CD4-positive, alpha-beta T cell treated with Interleukin-15 for 1 hour (primary cell): ENCODE measurements at regions not wholly inside any gene's neighbourhood (a gene's known extent, or its start where the extent isn't known, plus 50 kb on each side); places are given as distances from the start of the nearest gene placed in this dataset.

Experiments used
- DNase-seq: peaks from one replicate; pipeline ENCODE4 v3.0.0-alpha.2; 2020

- DNase-seq: no peak
These were observed 537.6 kb downstream of the TBC1D22A start for GRCh38 chr22:47299863-47300697.

GRCh38 chr22:47299211-47299862 is 536.9 kb downstream of the TBC1D22A start:
- DNase-seq: no peak

GRCh38 chr22:47298017-47298785 is 535.8 kb downstream of the TBC1D22A start:
- DNase-seq: no peak

DNA sequence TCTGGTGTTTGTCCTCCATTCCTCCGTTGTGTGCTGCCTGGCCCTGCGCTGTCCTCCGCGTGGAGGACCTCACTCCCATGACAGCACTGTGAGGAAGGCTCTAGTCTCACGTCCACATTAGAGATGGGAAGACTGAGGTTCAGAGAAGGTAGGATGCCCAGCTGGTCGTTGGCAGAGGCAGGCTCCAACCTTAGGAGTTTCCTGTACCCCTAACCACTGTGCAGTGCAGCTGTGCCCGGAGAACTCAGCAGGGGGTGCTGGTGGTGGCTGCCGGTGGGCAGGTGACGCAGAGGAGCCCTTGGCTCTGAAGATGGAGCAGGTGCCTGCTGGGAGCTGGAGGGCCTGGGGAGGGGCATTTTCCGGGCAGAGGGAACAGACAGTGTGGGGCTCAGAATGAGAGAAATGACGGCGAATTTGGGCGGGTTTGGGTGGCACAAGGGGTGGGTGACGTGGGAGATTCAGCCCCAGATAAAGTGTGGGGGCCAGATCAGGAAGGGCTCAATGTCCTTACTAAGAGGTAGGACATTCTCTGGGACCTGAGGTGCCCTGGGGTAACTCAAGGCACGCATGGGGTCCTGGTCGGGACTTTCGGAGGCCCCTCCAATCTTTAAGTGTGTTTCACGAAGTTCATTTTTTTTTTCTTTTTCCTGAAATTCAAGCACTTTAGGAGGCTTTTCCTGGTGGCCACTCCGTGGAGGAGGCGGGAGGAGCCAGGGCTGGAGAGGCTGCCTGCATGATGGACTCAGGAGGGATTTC is 535.0 kb downstream of the TBC1D22A start:
- no peak for DNase-seq

DNA sequence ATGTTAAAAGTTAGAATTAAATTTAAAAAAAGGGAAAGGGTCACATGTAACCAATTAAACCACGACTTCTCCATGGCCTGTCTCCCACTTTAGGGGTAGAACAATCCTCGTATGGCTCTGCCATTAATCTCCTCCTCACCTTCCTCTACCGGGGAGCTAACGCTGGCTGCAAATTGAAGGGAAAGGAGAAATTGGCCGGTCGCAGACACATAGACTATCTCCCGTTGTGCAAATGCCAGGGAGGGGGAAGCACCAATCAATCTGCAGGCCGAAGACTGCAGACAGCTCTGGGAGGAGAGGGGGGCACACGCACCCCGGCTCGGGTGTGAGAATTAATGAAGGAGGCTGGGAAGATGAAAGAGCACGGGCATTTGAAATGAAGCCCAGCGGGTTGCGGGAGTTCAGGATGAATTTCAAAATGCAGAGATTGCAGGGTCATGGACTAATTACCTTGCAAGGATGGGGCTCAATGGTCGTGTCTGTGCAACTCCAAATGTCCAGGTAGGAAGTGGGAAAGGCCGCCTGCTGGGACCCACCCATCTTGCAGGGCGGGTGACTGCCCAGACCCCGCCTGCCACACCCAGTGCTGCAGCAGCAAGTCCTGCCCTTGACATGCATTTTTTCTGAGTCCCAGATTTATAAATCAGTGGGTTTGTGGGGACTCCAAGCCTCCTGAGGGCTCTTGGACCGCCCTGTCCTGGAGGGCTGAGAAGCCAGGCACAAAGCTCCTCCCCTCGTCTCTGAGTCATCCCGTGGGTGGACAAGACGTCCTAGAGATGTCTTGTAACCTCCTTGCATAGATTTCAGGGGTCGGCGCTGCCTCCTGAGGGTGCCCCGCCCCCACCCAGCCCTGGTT is 534.2 kb downstream of the TBC1D22A start:
- DNase-seq: no peak

GRCh38 chr22:47295982-47296381 is 533.5 kb downstream of the TBC1D22A start:
- DNase-seq: no peak

DNA sequence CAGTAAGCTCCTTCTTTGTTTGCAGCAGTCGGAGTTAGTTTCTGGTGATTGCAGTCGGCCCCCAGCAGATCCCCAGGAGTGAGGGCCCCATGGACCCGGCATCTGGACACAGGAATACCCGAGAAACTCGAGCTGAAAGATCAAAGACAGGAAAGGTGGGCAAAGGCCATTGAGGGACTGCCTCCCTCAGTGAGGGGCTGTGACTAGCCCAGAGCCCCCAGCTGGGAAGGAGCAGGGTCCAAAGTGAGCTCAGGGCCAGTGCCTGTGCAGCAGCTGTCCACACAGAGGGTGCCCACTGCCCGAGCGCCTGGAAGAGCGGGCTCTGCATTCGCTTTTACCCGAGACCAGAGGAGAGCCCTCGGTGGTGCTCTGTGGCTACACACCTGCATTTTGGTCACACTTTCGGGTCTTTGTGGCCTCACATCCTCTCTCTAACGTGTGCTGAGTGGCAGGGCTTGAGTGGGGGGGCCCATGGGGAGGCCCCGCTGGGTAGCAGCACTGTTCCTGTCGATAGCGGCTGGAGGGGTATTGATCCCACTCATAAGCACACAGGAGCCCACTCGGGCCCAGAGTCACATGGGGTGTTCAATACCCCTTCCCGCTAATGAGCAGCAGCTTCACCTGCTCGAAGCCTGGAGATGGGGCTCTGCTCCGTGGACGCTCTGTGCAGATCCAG is 532.9 kb downstream of the TBC1D22A start:
- no peak for DNase-seq

- no peak for DNase-seq
These were observed 532.1 kb downstream of the TBC1D22A start for GRCh38 chr22:47294576-47294975.

DNA sequence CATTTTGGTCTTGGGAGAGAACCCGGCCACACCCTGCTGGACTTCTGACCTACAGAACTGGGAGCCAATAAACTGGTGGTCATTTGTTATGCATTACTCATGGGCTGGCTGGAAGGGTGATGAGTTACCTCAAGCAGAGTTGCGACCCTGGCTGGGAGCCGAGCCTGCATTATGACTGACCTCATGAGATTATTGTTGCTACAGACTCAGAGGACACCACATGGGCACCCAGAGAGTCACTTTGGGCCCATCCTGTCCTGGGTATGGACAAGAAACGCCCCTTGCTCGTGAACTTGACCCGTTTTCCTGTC is 531.7 kb downstream of the TBC1D22A start:
- DNase-seq: no peak

- no peak for DNase-seq
These were observed 531.1 kb downstream of the TBC1D22A start for GRCh38 chr22:47293368-47294221.

DNA sequence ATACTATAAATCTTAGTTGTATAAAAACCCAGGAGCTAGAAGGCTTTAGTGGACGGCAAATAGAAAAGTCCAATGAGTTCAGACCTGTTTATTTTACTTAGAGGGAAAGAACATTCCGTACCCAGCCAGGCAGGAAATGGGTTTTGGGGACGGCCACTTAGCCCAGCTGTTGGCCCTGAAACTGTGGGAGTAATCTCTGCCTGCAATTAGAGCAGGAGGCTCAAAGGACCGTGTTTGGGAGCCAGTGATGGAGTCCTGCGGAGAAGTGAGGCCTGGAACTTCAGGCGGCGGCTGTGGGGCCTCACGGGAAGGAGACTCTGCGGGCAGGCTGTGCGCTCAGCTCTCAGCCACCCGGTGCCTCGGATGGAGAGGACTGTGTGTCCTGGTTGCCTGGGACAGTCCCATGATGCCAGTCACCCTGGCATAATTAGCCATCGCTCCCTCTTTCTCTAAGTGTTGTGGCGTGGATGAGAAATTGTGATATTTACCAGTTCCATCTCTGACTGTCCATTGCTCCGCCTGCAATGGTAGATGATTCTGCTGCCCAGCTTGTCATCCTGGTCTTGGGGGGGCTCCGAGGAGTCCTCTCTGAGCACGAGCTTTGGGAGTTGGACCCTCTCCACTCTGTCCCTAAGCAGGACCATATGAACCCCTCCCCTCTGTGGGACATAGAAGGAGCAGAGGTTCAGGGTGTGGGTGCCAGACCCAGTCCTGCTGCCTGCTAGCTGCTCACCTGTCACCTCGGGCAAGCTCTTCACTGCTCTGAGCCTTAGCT is 530.3 kb downstream of the TBC1D22A start:
- DNase-seq: no peak

DNA sequence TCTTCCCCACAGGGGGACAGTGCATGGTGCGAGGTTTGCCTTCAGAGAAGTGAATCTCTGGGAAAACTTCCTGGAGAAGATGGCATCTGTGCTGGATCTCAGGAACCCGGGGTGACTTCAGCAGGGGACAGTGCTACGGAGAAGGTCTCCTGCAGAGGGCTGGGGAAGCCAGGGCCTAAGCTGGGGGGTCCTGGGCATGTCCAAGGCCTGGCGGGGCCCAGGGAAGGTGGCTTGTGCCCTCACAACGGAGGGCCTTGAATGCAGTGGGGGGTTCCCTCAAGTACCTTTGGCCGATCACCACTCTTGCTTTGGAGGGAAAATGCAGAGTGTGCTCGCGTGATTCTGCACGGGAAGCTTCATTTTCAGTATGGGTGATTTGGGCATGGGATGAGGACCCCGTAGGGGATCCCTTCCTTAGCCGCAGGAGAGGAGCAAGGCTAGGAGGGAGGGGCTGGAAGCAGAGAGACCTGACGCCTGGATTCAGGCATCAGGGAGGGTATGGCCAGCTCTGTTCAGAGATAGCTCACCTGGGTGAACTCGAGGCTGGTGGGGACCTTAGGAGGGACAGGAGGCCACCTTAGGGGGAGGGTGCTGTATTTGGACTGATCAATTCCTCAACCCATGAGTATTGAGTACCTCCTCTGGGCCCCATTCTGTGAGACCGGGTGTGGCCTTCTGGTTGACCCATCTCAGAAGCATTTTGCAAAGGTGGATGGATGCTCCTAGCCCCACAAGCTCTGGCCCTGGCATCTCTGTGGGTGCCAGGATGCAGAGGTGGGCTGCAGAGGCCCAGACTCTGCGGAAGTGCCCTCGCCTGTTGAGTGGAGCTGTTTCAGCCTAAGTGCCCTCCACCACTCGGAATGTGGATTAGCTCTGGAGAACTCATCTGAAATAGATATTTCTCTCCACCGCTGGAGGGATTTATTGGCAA is 529.4 kb downstream of the TBC1D22A start:
- no peak for DNase-seq

GRCh38 chr22:47290706-47291430 is 528.4 kb downstream of the TBC1D22A start:
- no peak for DNase-seq

- no peak for DNase-seq
These were observed 527.0 kb downstream of the TBC1D22A start for GRCh38 chr22:47289336-47289985.

- no peak for DNase-seq
These were observed 526.2 kb downstream of the TBC1D22A start for GRCh38 chr22:47288680-47289079.

- no peak for DNase-seq
These were observed 525.1 kb downstream of the TBC1D22A start for GRCh38 chr22:47287516-47287915.

GRCh38 chr22:47286590-47286989 is 524.1 kb downstream of the TBC1D22A start:
- no peak for DNase-seq
